Gastrocnemius medialis (tissue), 4 donors: ENCODE measurements at regions not wholly inside any gene's neighbourhood (a gene's known extent, or its start where the extent isn't known, plus 50 kb on each side); places are given as distances from the start of the nearest gene placed in this dataset.

ENCODE experiments used
- ATAC-seq, 2 donors: fragments of 150-250 bp; one replicate each; pipeline ENCODE4 v1.9.1; 2016
- DNase-seq, 2 donors: peaks; one replicate each; pipeline ENCODE4 v3.0.0-alpha.2; 2019
- H3K27ac ChIP-seq, 4 donors: fragments of 200-600 bp; sonication (generic); 1 replicate in 1 of 4; 2 replicates in 3 of 4; pipeline ENCODE4 v1.5.1; 2016 to 2018; ENCODE audit warnings: mild to moderate bottlenecking in 2 of 4, moderate library complexity in 1 of 4
- H3K27me3 ChIP-seq, 3 donors: fragments of 200-600 bp; sonication (generic) in 2 of 3; 1 replicate in 1 of 3; 2 replicates in 2 of 3; pipeline versions ENCODE4 v1.5.1 to v1.6.0; 2016 to 2019; ENCODE audit warnings: mild to moderate bottlenecking in 1 of 3, moderate library complexity in 1 of 3
- H3K36me3 ChIP-seq, 2 donors: fragments of 200-600 bp; sonication (generic) in 1 of 2; one replicate each; pipeline ENCODE4 v1.5.1; 2017 to 2018
- H3K4me1 ChIP-seq, 2 donors: fragments of 200-600 bp; sonication (generic) in 1 of 2; one replicate each; pipeline ENCODE4 v1.5.1; 2016 to 2017; ENCODE audit warnings: mild to moderate bottlenecking in 2 of 2
- H3K4me3 ChIP-seq, 4 donors: fragments of 200-600 bp; sonication (generic) in 3 of 4; 1 replicate in 1 of 4; 2 replicates in 3 of 4; pipeline ENCODE4 v1.5.1; 2016 to 2019; ENCODE audit warnings: mild to moderate bottlenecking in 2 of 4
- H3K9me3 ChIP-seq, 3 donors: fragments of 200-600 bp; sonication (generic) in 2 of 3; 1 replicate in 1 of 3; 2 replicates in 2 of 3; pipeline ENCODE4 v1.5.1; 2016 to 2019
- POLR2A ChIP-seq, 2 donors: fragments of 450-650 bp; IDR thresholded peaks; one replicate each; pipeline ENCODE4 v1.6.1; 2017; ENCODE audit warnings: antibody characterized with exemption in 2 of 2, mild to moderate bottlenecking in 2 of 2, moderate library complexity in 2 of 2
- in situ Hi-C, 4 donors: fragments of 200-750 bp; cut with MboI; loops; one replicate each; pipeline versions ENCODE4 v1.15.0 to v1.8.0; 2017; ENCODE audit warnings: low sequenced_read_pairs in 4 of 4
- intact Hi-C: fragments of 100-400 bp; cut with DNase I; formaldehyde crosslinking; loops from one replicate; pipeline ENCODE4 v1.15.1; 2023; ENCODE audit warnings: low total_unique reads
- TF ChIP-seq, protein P1 (sequence below), 5 experiments: fragments of 450-650 bp in 3 of 5; fragments of 200-600 bp in 2 of 5; sonication (generic) in 2 of 5; IDR thresholded peaks in 4 of 5; conservative IDR thresholded peaks in 1 of 5; 1 replicate in 4 of 5; 2 replicates in 1 of 5; pipeline ENCODE4 v1.5.1; 2016 to 2019; ENCODE audit warnings: antibody characterized with exemption in 5 of 5, mild to moderate bottlenecking in 3 of 5, moderate library complexity in 3 of 5

DNA sequence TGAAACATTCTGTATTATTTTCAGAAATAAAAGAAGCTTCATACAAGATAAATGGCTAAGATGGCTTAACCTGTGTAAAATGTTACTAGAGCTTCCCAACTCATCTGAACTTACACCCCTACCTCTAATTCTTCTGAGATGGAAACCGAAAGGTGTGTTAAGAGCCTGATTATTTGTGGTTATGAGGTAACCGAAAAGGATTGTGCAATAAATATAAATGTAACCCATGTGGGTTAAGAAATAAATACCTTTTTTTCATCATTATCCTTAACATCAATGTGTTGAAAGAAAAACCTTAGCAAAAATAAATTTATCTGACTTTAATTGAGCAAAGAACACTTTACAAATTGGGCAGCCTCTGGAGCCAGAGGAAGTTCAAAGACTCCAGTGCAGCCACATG is 961.8 kb upstream of the SPRY2 start:
- no peak overlapping the region for H3K4me3 ChIP-seq
- H3K9me3 ChIP-seq = no peaks in the 10 kb centered on the region
- no peak overlapping the region for H3K27ac ChIP-seq
- in situ Hi-C loops = no loop called here
- H3K4me1 ChIP-seq = no peaks in the 10 kb centered on the region
- H3K36me3 ChIP-seq = no peaks in the 10 kb centered on the region
- DNase-seq (no peak), ATAC-seq (no peak)
- no peak for TF ChIP-seq POLR2A (IDR thresholded peaks at IDR 0.05)
- TF ChIP-seq, protein P1, sequence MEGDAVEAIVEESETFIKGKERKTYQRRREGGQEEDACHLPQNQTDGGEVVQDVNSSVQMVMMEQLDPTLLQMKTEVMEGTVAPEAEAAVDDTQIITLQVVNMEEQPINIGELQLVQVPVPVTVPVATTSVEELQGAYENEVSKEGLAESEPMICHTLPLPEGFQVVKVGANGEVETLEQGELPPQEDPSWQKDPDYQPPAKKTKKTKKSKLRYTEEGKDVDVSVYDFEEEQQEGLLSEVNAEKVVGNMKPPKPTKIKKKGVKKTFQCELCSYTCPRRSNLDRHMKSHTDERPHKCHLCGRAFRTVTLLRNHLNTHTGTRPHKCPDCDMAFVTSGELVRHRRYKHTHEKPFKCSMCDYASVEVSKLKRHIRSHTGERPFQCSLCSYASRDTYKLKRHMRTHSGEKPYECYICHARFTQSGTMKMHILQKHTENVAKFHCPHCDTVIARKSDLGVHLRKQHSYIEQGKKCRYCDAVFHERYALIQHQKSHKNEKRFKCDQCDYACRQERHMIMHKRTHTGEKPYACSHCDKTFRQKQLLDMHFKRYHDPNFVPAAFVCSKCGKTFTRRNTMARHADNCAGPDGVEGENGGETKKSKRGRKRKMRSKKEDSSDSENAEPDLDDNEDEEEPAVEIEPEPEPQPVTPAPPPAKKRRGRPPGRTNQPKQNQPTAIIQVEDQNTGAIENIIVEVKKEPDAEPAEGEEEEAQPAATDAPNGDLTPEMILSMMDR (IDR thresholded peaks at IDR 0.05 in 4 of 5, conservative IDR thresholded peaks at IDR 0.05 in 1 of 5) = no peak
- intact Hi-C loops = no loop called here
- H3K27me3 ChIP-seq = no peaks in the 10 kb centered on the region

DNA sequence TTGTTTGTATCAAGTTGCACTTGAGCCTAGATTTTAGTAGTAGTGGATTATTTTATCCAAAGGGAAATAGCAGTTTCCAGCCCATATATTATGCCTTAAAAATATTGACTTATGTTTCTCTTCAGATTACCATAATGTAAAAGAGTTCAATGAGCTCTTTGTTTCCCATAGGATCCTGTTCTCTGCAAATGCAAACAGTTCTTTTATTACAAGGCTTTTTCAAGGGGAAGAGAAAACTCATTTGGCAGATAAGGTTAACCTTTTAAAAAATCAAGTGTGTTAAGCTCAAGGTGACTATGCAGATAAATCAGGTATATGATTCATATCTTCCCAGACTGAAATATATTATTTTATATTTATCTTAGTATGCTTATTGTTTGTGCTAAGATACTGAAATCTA is 961.2 kb upstream of the SPRY2 start:
- DNase-seq = no peak
- no peaks in the 10 kb centered on the region for H3K4me1 ChIP-seq
- no peak overlapping the region for H3K27ac ChIP-seq
- H3K27me3 ChIP-seq = no peaks in the 10 kb centered on the region
- ATAC-seq = no peak
- no peak for TF ChIP-seq POLR2A (IDR thresholded peaks at IDR 0.05)
- TF ChIP-seq, protein P1 (IDR thresholded peaks at IDR 0.05 in 4 of 5, conservative IDR thresholded peaks at IDR 0.05 in 1 of 5) = no peak
- H3K4me3 ChIP-seq = no peak overlapping the region
- H3K36me3 ChIP-seq = no peaks in the 10 kb centered on the region
- H3K9me3 ChIP-seq = no peaks in the 10 kb centered on the region
- intact Hi-C loops = no loop called here
- in situ Hi-C loops = no loop called here

DNA sequence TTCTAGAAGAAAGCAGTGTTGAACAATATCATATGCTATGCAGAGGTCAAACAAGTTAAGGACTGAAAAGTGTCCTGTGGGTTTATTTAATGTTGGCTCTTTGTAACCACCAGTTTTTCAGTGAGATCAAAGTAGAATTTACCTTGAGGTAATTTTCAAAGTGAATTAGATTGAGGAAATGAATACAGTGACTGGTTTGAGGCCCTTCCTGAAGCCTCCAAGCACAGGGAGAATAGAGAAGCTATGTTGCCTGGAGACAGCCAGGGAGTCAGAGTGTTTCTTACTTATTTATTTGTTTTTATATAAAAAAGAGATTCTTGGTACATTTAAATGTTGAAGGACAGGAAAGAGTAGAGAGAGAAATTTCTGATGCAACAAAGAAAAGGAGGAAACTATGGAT is 954.3 kb upstream of the SPRY2 start:
- DNase-seq (no peak), ATAC-seq (no peak)
- intact Hi-C loops = no loop called here
- Histone ChIP-seq H3K4me1 (no peaks in the 10 kb centered on the region), H3K36me3 (no peaks in the 10 kb centered on the region), H3K4me3 (no peak overlapping the region), H3K27ac (no peak overlapping the region), H3K9me3 (peaks cover 0 to 3% (median 0%) of the 10 kb centered on the region in 3 donors), H3K27me3 (no peaks in the 10 kb centered on the region)
- in situ Hi-C loops = no loop called here
- TF ChIP-seq, protein P1 (IDR thresholded peaks at IDR 0.05 in 4 of 5, conservative IDR thresholded peaks at IDR 0.05 in 1 of 5) = no peak
- no peak for TF ChIP-seq POLR2A (IDR thresholded peaks at IDR 0.05)

DNA sequence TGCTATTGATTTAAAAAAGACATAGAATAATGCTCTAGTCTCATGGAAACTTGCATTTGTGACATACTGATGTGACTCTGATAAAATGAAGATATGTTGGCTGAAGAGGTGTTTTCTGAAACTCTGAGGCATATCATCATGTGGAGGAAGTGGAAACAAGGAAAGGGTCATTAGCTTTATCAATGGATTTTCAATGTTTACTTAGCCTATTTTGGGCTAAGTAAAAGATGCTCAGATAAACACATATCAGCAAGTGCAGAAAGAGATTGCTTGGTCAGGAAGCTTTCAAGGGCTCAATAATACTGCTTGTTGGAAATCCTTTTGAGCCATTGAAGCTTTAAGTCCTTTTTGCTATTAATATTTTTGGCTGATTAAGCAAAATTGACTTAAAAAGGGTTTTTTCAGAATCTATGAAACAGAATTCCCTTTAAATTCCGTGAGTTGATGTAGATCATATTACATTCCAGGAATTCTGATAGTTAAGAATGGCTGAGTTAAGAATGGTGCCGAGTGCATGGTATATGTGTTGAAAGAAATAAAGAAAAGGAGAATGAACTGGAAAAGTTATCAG is 952.8 kb upstream of the SPRY2 start:
- ATAC-seq (no peak), DNase-seq (no peak)
- Histone ChIP-seq H3K27ac (no peak overlapping the region), H3K36me3 (no peaks in the 10 kb centered on the region), H3K9me3 (peaks cover 0 to 3% (median 0%) of the 10 kb centered on the region in 3 donors), H3K4me1 (no peaks in the 10 kb centered on the region), H3K27me3 (no peaks in the 10 kb centered on the region), H3K4me3 (no peak overlapping the region)
- intact Hi-C loops = no loop called here
- in situ Hi-C loops = no loop called here
- TF ChIP-seq, protein P1 (IDR thresholded peaks at IDR 0.05 in 4 of 5, conservative IDR thresholded peaks at IDR 0.05 in 1 of 5) = no peak
- no peak for TF ChIP-seq POLR2A (IDR thresholded peaks at IDR 0.05)

DNA sequence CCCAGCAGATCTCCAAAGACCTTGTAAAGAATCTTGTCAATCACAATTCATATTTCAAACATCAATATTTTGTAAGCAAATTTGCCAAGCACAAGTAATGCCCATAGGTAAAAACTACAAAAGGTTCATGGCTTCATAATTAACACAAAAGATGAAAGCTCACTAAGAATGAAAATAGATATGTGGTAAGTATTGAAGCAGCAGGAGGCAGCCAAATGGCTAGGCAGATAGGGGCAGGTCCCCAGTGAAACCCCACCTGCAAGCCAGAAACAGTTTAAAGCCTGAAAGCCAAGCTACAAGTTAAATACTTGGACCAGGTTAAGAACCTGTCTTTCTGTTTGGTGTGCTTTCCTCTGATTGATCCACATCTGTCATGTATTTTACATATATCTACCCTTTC is 942.6 kb upstream of the SPRY2 start:
- DNase-seq = no peak
- H3K4me3 ChIP-seq = no peak overlapping the region
- H3K36me3 ChIP-seq = no peaks in the 10 kb centered on the region
- ATAC-seq = no peak
- intact Hi-C loops = no loop called here
- H3K27ac ChIP-seq = no peak overlapping the region
- H3K9me3 ChIP-seq = no peaks in the 10 kb centered on the region
- TF ChIP-seq, protein P1 (IDR thresholded peaks at IDR 0.05 in 4 of 5, conservative IDR thresholded peaks at IDR 0.05 in 1 of 5) = no peak
- no peak for TF ChIP-seq POLR2A (IDR thresholded peaks at IDR 0.05)
- H3K4me1 ChIP-seq = no peaks in the 10 kb centered on the region
- H3K27me3 ChIP-seq = no peaks in the 10 kb centered on the region
- in situ Hi-C loops = no loop called here
